ENCODE measurements at regions not wholly inside any gene's neighbourhood (a gene's known extent, or its start where the extent isn't known, plus 50 kb on each side); places are given as distances from the start of the nearest gene placed in this dataset.

- DNase-seq (ENCODE audit: insufficient read length, low spot score), result no peak
- no peak for FAIRE-seq
Measured at GRCh38 chr5:125584140-125584520, 837.7 kb upstream of the ZNF608 start.

- FAIRE-seq (no peak), DNase-seq (ENCODE audit: insufficient read length, low spot score) (no peak)
Measured at GRCh38 chr5:125587631-125588030, 835.6 kb upstream of the GRAMD2B start.

DNA sequence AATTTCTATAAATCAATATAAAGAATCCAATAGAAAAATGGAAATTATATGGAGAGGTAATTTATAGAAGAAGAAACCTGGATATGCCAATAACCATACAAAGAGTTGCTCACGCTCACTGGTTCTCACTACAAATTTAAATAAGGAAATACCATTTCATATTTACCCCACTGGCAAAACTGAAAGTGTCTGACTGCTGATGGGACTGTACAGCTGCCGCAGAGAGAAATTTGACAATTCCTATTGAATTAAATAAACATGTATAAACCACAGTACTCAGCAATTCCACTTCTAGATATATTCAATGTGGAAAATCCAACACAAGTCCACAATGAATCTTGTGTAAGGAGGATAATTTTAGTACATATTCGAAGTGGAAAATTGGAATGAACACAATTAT, 830.4 kb upstream of the GRAMD2B start:
- FAIRE-seq (no peak), DNase-seq (ENCODE audit: insufficient read length, low spot score) (no peak)

- DNase-seq (ENCODE audit: insufficient read length, low spot score) (no peak), FAIRE-seq (no peak)
Measured at GRCh38 chr5:125595095-125595494, 828.1 kb upstream of the GRAMD2B start.

DNA sequence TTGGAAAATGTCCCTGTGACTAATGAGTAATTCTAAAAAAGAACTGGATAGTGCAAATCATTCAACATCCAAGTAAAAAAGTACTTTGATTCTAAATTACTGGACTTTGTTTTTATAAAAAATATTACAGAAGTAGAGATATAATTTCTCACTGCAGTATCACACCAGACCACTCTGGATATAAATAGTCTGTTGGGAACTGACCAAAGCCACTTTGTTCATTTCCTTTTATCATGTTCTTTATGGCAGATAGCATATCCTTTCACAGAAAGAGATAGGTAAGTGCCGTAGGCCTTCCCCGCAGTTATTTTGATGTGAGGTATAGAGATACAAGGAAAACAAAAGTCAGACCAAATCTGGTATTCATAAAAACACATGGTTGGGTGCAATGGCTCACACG, 827.4 kb upstream of the GRAMD2B start:
- DNase-seq (ENCODE audit: insufficient read length, low spot score) (no peak), FAIRE-seq (no peak)

- DNase-seq (ENCODE audit: insufficient read length, low spot score) (peak; percentile 10), FAIRE-seq (no peak)
Measured at GRCh38 chr5:125597338-125597737, 825.9 kb upstream of the GRAMD2B start.

- no peak for FAIRE-seq
- no peak for DNase-seq (ENCODE audit: insufficient read length, low spot score)
Measured at GRCh38 chr5:125600559-125600958, 822.6 kb upstream of the GRAMD2B start.

DNA sequence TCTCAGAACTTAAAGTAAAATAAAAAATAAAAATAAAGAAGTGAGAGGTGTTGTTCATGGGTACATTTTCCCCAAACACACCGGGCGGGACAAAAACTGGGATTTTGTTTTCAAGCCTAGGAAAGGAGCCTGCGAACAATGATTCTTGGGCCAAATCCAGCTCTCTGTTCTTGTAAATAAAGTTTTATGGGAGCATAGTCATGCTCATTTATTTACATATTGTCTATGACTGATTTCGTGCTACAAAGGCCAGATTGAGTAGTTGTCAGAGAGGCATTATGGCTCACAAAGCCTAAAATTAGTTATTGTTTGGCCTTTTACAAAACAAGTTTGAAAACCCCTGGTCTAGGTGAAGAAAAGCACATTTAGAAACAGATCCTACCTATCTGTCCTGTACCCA, 821.0 kb upstream of the GRAMD2B start:
- DNase-seq (ENCODE audit: insufficient read length, low spot score) (no peak), FAIRE-seq (no peak)

GRCh38 chr5:125603321-125603720, 819.9 kb upstream of the GRAMD2B start:
- DNase-seq (ENCODE audit: insufficient read length, low spot score) (no peak), FAIRE-seq (no peak)

DNA sequence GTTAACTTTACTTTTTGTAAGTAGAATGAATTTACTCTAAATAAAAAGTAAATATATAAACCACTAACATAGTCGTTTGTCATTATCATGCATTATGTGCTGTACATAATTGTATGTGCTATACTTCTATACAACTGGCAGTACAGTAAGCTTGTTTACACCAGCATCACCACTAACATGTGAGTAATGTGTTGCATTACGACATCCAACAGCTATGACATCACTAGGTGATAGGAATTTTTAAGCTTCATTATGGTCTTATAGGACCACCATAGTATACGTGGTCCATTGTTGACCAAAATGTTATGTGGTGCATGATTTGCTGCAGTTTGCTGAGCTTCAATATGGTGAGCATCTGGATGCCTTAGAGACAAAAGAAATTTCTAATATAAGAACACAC, 819.1 kb upstream of the GRAMD2B start:
- DNase-seq (ENCODE audit: insufficient read length, low spot score) (no peak), FAIRE-seq (no peak)

DNA sequence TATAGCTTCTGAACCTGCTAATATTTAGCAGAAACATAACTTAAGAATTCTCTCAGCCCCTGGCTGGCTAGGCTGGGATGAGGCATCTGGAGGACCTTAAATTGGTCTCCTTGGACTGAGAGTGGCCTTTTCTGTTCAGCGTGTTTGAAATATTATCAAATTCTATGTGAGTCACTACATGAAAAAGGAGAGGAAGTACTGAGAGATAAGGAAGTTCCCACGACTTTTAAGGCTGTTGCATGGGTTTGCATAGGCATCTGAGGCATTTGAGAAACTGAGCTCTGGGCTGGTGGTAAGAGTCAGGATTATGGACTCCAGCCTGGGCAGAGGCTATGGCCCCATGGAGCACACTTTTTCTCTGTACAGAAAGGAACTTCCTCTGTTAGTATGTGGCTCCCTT, 816.2 kb upstream of the GRAMD2B start:
- FAIRE-seq (no peak), DNase-seq (ENCODE audit: insufficient read length, low spot score) (no peak)

DNA sequence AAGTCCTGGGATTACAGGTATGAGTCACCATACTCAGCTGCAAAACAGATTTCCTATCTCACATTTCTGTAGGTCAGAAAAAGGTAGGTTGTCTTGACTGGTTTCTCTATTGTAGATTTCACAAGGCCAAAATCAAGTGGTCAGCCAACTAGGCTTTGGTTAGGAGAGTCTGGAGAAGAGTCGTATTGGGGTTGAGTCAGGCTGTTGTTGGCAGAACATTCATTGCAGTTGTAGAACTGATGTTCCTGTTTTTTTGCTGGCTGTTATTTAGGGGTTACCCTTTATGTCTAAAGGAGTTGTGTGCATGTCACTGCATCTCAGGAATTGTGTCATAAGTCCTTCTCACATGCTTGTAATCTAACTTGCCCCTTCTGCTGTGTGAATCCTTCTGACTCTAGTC, 814.2 kb upstream of the GRAMD2B start:
- DNase-seq (ENCODE audit: insufficient read length, low spot score) (no peak), FAIRE-seq (no peak)

GRCh38 chr5:125610892-125611291, 812.3 kb upstream of the GRAMD2B start:
- DNase-seq (ENCODE audit: insufficient read length, low spot score) (no peak), FAIRE-seq (no peak)

GRCh38 chr5:125611541-125611940, 811.7 kb upstream of the GRAMD2B start:
- FAIRE-seq (no peak), DNase-seq (ENCODE audit: insufficient read length, low spot score) (no peak)

GRCh38 chr5:125612181-125612721, 811.0 kb upstream of the GRAMD2B start:
- FAIRE-seq, result no peak
- DNase-seq (ENCODE audit: insufficient read length, low spot score), result no peak

GRCh38 chr5:125612776-125613175, 810.4 kb upstream of the GRAMD2B start:
- FAIRE-seq (no peak), DNase-seq (ENCODE audit: insufficient read length, low spot score) (no peak)

DNA sequence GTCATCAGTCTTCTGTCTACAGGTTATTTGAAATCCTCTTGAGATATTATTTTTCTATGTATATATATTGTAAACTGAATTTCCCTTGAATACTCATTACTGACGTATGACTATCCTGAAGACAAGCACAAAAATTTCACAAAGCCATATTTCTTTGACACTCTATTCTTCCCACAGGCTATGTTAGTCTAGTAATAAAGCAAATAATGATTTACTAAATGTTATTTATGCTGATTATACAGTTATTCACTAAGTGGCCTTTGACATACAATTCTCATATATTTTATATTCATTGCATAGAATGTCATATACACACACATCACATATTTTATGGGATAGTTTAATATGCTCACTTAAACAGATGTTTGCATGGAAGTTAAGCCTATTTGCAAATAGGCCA, 793.0 kb upstream of the GRAMD2B start:
- DNase-seq (ENCODE audit: insufficient read length, low spot score) (no peak), FAIRE-seq (no peak)

GRCh38 chr5:125633523-125633922, 789.7 kb upstream of the GRAMD2B start:
- no peak for FAIRE-seq
- DNase-seq (ENCODE audit: insufficient read length, low spot score), result no peak

GRCh38 chr5:125634216-125634835, 788.9 kb upstream of the GRAMD2B start:
- FAIRE-seq (no peak), DNase-seq (ENCODE audit: insufficient read length, low spot score) (no peak)

GRCh38 chr5:125639858-125640257, 783.4 kb upstream of the GRAMD2B start:
- FAIRE-seq (no peak), DNase-seq (ENCODE audit: insufficient read length, low spot score) (no peak)

- FAIRE-seq, result no peak
- no peak for DNase-seq (ENCODE audit: insufficient read length, low spot score)
Measured at GRCh38 chr5:125652761-125653160, 770.4 kb upstream of the GRAMD2B start.

DNA sequence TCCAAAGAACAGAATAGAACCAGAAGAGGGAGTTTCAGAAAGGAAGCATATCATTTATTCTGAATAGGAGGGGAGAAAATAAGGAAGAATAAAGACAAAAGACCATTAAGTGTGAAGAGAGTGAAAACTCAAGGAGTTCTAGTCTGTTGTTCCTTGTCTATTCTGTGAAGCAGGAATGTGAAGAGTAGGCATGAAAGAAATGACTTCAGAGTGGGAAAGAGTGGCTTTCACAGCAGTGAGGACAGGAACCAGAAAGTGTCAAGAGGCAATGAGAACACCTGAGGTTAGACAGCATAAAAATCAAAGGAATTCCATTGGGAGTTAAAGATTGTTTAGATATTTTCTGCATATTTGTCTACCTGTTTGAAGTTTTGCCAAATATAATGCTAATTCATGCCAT, 768.8 kb upstream of the GRAMD2B start:
- no peak for FAIRE-seq
- no peak for DNase-seq (ENCODE audit: insufficient read length, low spot score)

DNA sequence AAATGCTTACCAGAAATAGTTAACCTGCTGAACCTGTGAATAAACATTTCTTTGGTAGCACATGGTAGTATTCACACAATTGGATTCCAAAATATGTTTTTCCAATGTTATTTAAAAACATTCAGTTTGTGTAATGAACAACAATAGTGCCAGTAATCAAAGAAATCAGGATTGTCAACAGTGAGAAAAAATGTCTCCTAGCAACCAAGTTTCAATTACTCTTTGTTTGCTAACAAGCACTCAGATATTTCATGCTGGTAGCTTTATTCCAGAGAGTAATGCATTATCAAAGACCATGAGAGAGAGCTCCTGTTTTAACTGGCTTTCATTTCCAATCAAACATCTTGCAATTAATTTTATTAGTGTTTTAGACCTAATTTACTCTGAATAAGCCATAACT, 768.1 kb upstream of the GRAMD2B start:
- no peak for DNase-seq (ENCODE audit: insufficient read length, low spot score)
- FAIRE-seq, result no peak
